ENCODE measurements at regions not wholly inside any gene's neighbourhood (a gene's known extent, or its start where the extent isn't known, plus 50 kb on each side); places are given as distances from the start of the nearest gene placed in this dataset.

DNA sequence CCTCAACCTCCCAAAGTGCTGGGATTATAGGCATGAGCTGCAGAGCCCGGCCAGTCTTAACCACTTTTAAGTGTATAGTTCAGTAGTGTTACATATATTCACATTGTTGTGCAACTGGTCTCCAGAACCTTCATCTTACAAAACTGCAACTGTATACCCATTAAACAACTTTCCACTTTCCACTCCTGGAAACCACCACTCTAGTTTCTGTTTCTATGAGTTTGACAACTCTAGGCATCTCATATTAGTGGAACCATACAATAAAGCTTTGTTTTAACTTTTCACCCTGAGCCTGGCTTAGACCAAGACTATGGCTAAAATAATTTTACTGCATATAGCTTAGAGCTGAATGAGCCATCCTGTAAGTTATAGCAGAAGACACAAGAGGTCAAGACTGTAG, 108.0 kb upstream of the GOT2 start:
- no peaks in the 10 kb centered on the region for H3K4me1 ChIP-seq (replicated peaks)
- no peaks in the 10 kb centered on the region for H3K36me3 ChIP-seq
- H3K27ac ChIP-seq = no peak overlapping the region
- intact Hi-C loops (cut with DNase I) = no loop called here
- TF ChIP-seq, protein P1, sequence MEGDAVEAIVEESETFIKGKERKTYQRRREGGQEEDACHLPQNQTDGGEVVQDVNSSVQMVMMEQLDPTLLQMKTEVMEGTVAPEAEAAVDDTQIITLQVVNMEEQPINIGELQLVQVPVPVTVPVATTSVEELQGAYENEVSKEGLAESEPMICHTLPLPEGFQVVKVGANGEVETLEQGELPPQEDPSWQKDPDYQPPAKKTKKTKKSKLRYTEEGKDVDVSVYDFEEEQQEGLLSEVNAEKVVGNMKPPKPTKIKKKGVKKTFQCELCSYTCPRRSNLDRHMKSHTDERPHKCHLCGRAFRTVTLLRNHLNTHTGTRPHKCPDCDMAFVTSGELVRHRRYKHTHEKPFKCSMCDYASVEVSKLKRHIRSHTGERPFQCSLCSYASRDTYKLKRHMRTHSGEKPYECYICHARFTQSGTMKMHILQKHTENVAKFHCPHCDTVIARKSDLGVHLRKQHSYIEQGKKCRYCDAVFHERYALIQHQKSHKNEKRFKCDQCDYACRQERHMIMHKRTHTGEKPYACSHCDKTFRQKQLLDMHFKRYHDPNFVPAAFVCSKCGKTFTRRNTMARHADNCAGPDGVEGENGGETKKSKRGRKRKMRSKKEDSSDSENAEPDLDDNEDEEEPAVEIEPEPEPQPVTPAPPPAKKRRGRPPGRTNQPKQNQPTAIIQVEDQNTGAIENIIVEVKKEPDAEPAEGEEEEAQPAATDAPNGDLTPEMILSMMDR (IDR thresholded peaks at IDR 0.05) = no peak
- TF ChIP-seq POLR2AphosphoS5 (IDR thresholded peaks at IDR 0.05) (no peak), POLR2A (IDR thresholded peaks at IDR 0.05) (no peak)
- H3K4me3 ChIP-seq = no peak overlapping the region
- no peaks in the 10 kb centered on the region for H3K27me3 ChIP-seq (replicated peaks; ENCODE audit: insufficient read depth)
- no peaks in the 10 kb centered on the region for H3K9me3 ChIP-seq
- 96% methylated on average over 1 of the region's 1 CpG for WGBS
- DNase-seq (ENCODE audit: low spot score) = no peak

DNA sequence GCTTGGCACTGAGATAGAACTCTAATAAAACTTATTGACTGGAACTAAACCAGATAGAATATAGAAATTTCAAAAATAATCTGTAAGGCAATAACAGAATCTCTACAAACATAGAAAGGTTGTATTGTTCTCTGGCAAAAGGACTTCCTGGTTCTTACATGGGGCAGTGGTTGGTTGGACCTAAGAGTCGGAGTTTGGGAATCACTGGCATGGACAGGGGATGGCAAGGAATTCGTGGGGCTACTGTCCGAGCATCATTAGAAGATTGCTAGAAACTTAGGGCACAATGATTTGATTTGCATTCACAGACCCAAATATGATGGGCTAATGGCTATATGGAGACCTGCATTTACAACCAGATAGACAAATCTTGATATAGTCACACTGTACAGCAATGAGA, 103.8 kb upstream of the GOT2 start:
- Histone ChIP-seq H3K36me3 (no peaks in the 10 kb centered on the region), H3K9me3 (no peaks in the 10 kb centered on the region), H3K4me1 (replicated peaks) (no peaks in the 10 kb centered on the region), H3K27me3 (replicated peaks; ENCODE audit: insufficient read depth) (no peaks in the 10 kb centered on the region), H3K27ac (no peak overlapping the region), H3K4me3 (no peak overlapping the region)
- intact Hi-C loops (cut with DNase I) = no loop called here
- DNase-seq (ENCODE audit: low spot score) = no peak
- TF ChIP-seq POLR2A (IDR thresholded peaks at IDR 0.05) = no peak
- TF ChIP-seq, protein P1 (IDR thresholded peaks at IDR 0.05) = no peak
- 86% methylated on average over 3 of the region's 3 CpGs for WGBS

DNA sequence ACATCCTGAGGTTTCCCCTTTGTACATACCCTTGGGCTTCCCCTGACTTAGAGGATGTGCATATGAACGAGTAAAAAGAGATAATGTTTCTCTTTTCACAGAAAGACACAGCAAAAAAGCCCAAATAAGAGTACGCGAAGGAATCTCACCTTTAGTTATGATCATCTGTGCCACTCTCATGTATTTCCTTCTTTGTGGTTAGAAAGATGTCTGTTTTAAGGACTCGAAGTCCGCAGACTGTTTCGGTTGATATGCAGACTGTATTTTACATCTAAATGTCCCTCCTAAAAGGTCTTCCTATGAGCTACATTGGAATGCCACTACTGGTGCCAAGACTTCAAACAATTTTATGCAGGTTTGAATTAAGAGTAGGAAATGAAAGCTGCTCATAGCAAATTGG, 102.3 kb upstream of the GOT2 start:
- no peak overlapping the region for H3K27ac ChIP-seq
- intact Hi-C loops (cut with DNase I) = no loop called here
- TF ChIP-seq POLR2A (IDR thresholded peaks at IDR 0.05) (no peak), POLR2AphosphoS5 (IDR thresholded peaks at IDR 0.05) (no peak)
- TF ChIP-seq, protein P1 (IDR thresholded peaks at IDR 0.05) = no peak
- no peaks in the 10 kb centered on the region for H3K4me1 ChIP-seq (replicated peaks)
- H3K27me3 ChIP-seq (replicated peaks; ENCODE audit: insufficient read depth) = no peaks in the 10 kb centered on the region
- no peak overlapping the region for H3K4me3 ChIP-seq
- DNase-seq (ENCODE audit: low spot score) = no peak
- H3K36me3 ChIP-seq = no peaks in the 10 kb centered on the region
- WGBS = 78% methylated on average over 6 of the region's 6 CpGs
- H3K9me3 ChIP-seq = no peaks in the 10 kb centered on the region

DNA sequence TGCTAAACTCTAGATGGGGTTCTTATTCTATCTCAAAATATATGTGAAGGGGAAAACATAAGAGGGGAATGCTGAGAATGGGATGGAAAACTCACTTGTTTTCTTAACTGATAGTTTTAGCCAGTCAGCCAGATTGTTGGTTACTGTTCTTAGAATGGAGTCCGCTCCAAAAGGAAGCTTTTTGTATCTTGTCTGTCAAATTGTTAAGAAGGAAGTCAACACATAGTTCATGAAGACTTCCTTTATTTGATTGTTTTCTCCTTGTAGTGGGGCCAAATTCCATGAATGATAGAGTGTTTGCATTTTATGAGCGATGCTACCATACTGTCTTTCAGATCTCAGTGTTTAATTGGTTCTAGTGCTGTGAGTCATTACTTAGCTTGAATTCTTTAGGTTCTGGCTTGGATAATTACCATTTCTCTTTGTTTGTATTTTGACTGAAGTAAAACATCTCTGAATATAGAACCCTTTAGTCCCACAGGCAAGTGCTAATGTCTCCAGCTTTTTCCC, 98.3 kb upstream of the GOT2 start:
- Histone ChIP-seq H3K4me1 (replicated peaks) (no peaks in the 10 kb centered on the region), H3K27me3 (replicated peaks; ENCODE audit: insufficient read depth) (no peaks in the 10 kb centered on the region), H3K27ac (no peak overlapping the region), H3K4me3 (no peak overlapping the region), H3K36me3 (no peaks in the 10 kb centered on the region), H3K9me3 (no peaks in the 10 kb centered on the region)
- WGBS = 41% methylated on average over 2 of the region's 2 CpGs
- DNase-seq (ENCODE audit: low spot score) = no peak
- TF ChIP-seq POLR2AphosphoS5 (IDR thresholded peaks at IDR 0.05) = no peak
- TF ChIP-seq, protein P1 (IDR thresholded peaks at IDR 0.05) = no peak
- no peak for TF ChIP-seq POLR2A (IDR thresholded peaks at IDR 0.05)
- intact Hi-C loops (cut with DNase I) = no loop called here

DNA sequence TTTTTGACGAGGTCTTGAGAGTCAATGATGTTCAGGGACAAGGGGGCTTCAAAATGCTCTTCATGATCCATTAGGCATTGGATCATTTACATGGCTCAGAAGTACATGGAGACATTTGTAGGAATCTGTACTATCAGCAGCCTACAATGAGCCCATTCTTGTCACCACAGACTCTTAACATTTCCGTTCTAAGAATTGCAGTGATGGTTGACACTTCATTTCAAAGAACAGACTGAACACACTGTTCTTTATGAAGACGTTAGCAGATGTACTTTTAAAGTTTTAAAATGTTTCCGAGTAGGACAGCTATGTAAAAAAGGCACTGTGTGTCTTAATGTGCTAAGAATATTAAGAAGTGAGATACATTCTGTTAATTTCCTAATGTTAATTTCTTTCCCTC, 97.3 kb upstream of the GOT2 start:
- TF ChIP-seq POLR2A (IDR thresholded peaks at IDR 0.05) = no peak
- TF ChIP-seq, protein P1 (IDR thresholded peaks at IDR 0.05) = no peak
- TF ChIP-seq POLR2AphosphoS5 (IDR thresholded peaks at IDR 0.05) = no peak
- no peaks in the 10 kb centered on the region for H3K36me3 ChIP-seq

More for the DNA sequence above, 97.3 kb upstream of the GOT2 start:
- H3K27ac ChIP-seq = no peak overlapping the region
- no peak for DNase-seq (ENCODE audit: low spot score)
- intact Hi-C loops (cut with DNase I) = no loop called here
- H3K9me3 ChIP-seq = no peaks in the 10 kb centered on the region
- no peaks in the 10 kb centered on the region for H3K27me3 ChIP-seq (replicated peaks; ENCODE audit: insufficient read depth)
- WGBS = 54% methylated on average over 4 of the region's 4 CpGs
- no peak overlapping the region for H3K4me3 ChIP-seq
- H3K4me1 ChIP-seq (replicated peaks) = no peaks in the 10 kb centered on the region

All from prostate gland (tissue), 2 donors.